ENCODE measurements at regions not wholly inside any gene's neighbourhood (a gene's known extent, or its start where the extent isn't known, plus 50 kb on each side); places are given as distances from the start of the nearest gene placed in this dataset.

- no peak for DNase-seq (ENCODE audit: low spot score)
These were observed 72.3 kb upstream of the DST start for GRCh38 chr6:56714982-56715456.

GRCh38 chr6:56714273-56714672 lies 71.6 kb upstream of the DST start:
- DNase-seq (ENCODE audit: low spot score): no peak

GRCh38 chr6:56713254-56713672 lies 70.6 kb upstream of the DST start:
- DNase-seq (ENCODE audit: low spot score): no peak

GRCh38 chr6:56710967-56711366 lies 68.3 kb upstream of the DST start:
- no peak for DNase-seq (ENCODE audit: low spot score)

- no peak for DNase-seq (ENCODE audit: low spot score)
These were observed 67.0 kb upstream of the DST start for GRCh38 chr6:56709650-56710049.

GRCh38 chr6:56708810-56709597 lies 66.3 kb upstream of the DST start:
- DNase-seq (ENCODE audit: low spot score): no peak

- no peak for DNase-seq (ENCODE audit: low spot score)
These were observed 64.5 kb upstream of the DST start for GRCh38 chr6:56706981-56707726.

- DNase-seq (ENCODE audit: low spot score): no peak
These were observed 56.5 kb upstream of the DST start for GRCh38 chr6:56699066-56699654.

GRCh38 chr6:56695702-56696101 lies 53.0 kb upstream of the DST start:
- DNase-seq (ENCODE audit: low spot score): no peak

- no peak for DNase-seq (ENCODE audit: low spot score)
These were observed 51.3 kb upstream of the DST start for GRCh38 chr6:56694002-56694401.

- DNase-seq (ENCODE audit: low spot score): no peak
These were observed 50.5 kb upstream of the DST start for GRCh38 chr6:56693246-56693607.

GRCh38 chr6:56692523-56693245 lies 50.0 kb upstream of the DST start:
- no peak for DNase-seq (ENCODE audit: low spot score)

Measured in CD4-positive, alpha-beta T cell treated with Interleukin-15 for 4 hours (primary cell).